ENCODE measurements at regions not wholly inside any gene's neighbourhood (a gene's known extent, or its start where the extent isn't known, plus 50 kb on each side); places are given as distances from the start of the nearest gene placed in this dataset.

DNA sequence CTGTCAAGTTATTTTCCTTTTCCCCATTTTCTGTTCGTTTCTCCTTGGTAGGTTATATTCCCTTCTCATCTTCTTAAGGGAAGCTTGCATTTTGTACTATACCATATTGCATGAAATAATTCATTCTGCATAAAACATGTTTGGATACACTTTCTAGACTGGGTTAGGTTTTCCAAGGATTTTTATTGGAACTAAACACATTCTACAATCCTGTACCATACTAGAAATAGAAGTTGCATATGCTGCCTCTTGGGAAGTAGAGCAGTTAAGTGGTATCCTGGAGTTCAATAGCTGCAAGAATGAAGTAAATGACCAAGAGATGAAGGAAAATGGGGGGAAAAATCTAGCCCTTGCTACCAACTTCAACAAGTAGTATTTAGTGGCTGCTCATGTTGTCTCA is 393.7 kb upstream of the SLIT2 start:
- ChIA-PET POLR2A (no interaction called here), CTCF (no interaction called here), SMC1A (ENCODE audit: uncharacterized antibody, unreplicated experiment) (no interaction called here), RAD21 (ENCODE audit: unreplicated experiment) (no interaction called here)
- intact Hi-C loops (cut with micrococcal nuclease; ENCODE audit: unreplicated experiment) (no loop called here), in situ Hi-C loops (cut with MboI) (no loop called here)
- no peaks in the 10 kb centered on the region for H3K36me3 ChIP-seq (ENCODE audit: control insufficient read depth in 2 of 2, insufficient read depth in 2 of 2, low read length in 1 of 2)
- no peak for FAIRE-seq
- no peak for DNase-seq (ENCODE audit: low read depth, low spot score)
- H2AFZ ChIP-seq (ENCODE audit: control insufficient read depth, low read depth, low read length): no peak overlapping the region
- H3K27me3 ChIP-seq (replicated peaks in 1 of 2; ENCODE audit: control insufficient read depth in 2 of 2, insufficient read depth in 2 of 2, low read length in 1 of 2): no peaks in the 10 kb centered on the region
- no peaks in the 10 kb centered on the region for H4K20me1 ChIP-seq (ENCODE audit: control insufficient read depth, insufficient read depth)
- H3K4me2 ChIP-seq (ENCODE audit: control insufficient read depth, insufficient read depth): no peak overlapping the region
- H3K79me2 ChIP-seq (ENCODE audit: control insufficient read depth, insufficient read depth, low read length): no peaks in the 10 kb centered on the region
- H3K9me3 ChIP-seq (replicated peaks; ENCODE audit: control insufficient read depth, insufficient read depth, low read length): no peaks in the 10 kb centered on the region
- WGBS (ENCODE audit: insufficient coverage, insufficient replicate concordance, low lambda C conversion rate, missing lambda C conversion rate): 0% methylated on average over 1 of the region's 1 CpG
- no peak overlapping the region for H3K9ac ChIP-seq (ENCODE audit: control insufficient read depth, insufficient read depth, low read length)
- H3K4me1 ChIP-seq (ENCODE audit: control insufficient read depth, insufficient read depth, low read length): no peaks in the 10 kb centered on the region
- ATAC-seq: no peak
- no peak overlapping the region for H3K27ac ChIP-seq (ENCODE audit: control insufficient read depth, insufficient read depth)
- no peak overlapping the region for H3K4me3 ChIP-seq
- BruUV-seq (replicated peaks): no TSS peak
- TF ChIP-seq CBX5 (IDR thresholded peaks at IDR 0.05; ENCODE audit: low read depth) (no peak), CHD1 (IDR thresholded peaks at IDR 0.05; ENCODE audit: low read depth, low read length) (no peak), IKZF1 (conservative IDR thresholded peaks at IDR 0.05) (no peak), EZH2 (IDR thresholded peaks at IDR 0.05; ENCODE audit: borderline replicate concordance, control insufficient read depth, low read depth, low read length) (no peak), WRNIP1 (IDR thresholded peaks at IDR 0.05; ENCODE audit: borderline replicate concordance, low read depth, low read length) (no peak), CHD2 (IDR thresholded peaks at IDR 0.05; ENCODE audit: borderline replicate concordance, low read depth, low read length) (no peak)
- TF ChIP-seq, protein P1, sequence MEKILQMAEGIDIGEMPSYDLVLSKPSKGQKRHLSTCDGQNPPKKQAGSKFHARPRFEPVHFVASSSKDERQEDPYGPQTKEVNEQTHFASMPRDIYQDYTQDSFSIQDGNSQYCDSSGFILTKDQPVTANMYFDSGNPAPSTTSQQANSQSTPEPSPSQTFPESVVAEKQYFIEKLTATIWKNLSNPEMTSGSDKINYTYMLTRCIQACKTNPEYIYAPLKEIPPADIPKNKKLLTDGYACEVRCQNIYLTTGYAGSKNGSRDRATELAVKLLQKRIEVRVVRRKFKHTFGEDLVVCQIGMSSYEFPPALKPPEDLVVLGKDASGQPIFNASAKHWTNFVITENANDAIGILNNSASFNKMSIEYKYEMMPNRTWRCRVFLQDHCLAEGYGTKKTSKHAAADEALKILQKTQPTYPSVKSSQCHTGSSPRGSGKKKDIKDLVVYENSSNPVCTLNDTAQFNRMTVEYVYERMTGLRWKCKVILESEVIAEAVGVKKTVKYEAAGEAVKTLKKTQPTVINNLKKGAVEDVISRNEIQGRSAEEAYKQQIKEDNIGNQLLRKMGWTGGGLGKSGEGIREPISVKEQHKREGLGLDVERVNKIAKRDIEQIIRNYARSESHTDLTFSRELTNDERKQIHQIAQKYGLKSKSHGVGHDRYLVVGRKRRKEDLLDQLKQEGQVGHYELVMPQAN (conservative IDR thresholded peaks at IDR 0.05): no peak
- TF ChIP-seq, protein P2, sequence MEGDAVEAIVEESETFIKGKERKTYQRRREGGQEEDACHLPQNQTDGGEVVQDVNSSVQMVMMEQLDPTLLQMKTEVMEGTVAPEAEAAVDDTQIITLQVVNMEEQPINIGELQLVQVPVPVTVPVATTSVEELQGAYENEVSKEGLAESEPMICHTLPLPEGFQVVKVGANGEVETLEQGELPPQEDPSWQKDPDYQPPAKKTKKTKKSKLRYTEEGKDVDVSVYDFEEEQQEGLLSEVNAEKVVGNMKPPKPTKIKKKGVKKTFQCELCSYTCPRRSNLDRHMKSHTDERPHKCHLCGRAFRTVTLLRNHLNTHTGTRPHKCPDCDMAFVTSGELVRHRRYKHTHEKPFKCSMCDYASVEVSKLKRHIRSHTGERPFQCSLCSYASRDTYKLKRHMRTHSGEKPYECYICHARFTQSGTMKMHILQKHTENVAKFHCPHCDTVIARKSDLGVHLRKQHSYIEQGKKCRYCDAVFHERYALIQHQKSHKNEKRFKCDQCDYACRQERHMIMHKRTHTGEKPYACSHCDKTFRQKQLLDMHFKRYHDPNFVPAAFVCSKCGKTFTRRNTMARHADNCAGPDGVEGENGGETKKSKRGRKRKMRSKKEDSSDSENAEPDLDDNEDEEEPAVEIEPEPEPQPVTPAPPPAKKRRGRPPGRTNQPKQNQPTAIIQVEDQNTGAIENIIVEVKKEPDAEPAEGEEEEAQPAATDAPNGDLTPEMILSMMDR (IDR thresholded peaks at IDR 0.05 in 2 of 3, conservative IDR thresholded peaks at IDR 0.05 in 1 of 3; ENCODE audit: control insufficient read depth in 2 of 3, extremely low read depth in 1 of 3, insufficient read depth in 1 of 3, low read depth in 3 of 3, low read length in 3 of 3): no peak
- TF ChIP-seq, protein P3, sequence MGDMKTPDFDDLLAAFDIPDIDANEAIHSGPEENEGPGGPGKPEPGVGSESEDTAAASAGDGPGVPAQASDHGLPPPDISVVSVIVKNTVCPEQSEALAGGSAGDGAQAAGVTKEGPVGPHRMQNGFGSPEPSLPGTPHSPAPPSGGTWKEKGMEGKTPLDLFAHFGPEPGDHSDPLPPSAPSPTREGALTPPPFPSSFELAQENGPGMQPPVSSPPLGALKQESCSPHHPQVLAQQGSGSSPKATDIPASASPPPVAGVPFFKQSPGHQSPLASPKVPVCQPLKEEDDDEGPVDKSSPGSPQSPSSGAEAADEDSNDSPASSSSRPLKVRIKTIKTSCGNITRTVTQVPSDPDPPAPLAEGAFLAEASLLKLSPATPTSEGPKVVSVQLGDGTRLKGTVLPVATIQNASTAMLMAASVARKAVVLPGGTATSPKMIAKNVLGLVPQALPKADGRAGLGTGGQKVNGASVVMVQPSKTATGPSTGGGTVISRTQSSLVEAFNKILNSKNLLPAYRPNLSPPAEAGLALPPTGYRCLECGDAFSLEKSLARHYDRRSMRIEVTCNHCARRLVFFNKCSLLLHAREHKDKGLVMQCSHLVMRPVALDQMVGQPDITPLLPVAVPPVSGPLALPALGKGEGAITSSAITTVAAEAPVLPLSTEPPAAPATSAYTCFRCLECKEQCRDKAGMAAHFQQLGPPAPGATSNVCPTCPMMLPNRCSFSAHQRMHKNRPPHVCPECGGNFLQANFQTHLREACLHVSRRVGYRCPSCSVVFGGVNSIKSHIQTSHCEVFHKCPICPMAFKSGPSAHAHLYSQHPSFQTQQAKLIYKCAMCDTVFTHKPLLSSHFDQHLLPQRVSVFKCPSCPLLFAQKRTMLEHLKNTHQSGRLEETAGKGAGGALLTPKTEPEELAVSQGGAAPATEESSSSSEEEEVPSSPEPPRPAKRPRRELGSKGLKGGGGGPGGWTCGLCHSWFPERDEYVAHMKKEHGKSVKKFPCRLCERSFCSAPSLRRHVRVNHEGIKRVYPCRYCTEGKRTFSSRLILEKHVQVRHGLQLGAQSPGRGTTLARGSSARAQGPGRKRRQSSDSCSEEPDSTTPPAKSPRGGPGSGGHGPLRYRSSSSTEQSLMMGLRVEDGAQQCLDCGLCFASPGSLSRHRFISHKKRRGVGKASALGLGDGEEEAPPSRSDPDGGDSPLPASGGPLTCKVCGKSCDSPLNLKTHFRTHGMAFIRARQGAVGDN (IDR thresholded peaks at IDR 0.05): no peak
- TF ChIP-seq, protein P4, sequence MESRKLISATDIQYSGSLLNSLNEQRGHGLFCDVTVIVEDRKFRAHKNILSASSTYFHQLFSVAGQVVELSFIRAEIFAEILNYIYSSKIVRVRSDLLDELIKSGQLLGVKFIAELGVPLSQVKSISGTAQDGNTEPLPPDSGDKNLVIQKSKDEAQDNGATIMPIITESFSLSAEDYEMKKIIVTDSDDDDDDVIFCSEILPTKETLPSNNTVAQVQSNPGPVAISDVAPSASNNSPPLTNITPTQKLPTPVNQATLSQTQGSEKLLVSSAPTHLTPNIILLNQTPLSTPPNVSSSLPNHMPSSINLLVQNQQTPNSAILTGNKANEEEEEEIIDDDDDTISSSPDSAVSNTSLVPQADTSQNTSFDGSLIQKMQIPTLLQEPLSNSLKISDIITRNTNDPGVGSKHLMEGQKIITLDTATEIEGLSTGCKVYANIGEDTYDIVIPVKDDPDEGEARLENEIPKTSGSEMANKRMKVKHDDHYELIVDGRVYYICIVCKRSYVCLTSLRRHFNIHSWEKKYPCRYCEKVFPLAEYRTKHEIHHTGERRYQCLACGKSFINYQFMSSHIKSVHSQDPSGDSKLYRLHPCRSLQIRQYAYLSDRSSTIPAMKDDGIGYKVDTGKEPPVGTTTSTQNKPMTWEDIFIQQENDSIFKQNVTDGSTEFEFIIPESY (IDR thresholded peaks at IDR 0.05): no peak
- TF ChIP-seq, protein P5, sequence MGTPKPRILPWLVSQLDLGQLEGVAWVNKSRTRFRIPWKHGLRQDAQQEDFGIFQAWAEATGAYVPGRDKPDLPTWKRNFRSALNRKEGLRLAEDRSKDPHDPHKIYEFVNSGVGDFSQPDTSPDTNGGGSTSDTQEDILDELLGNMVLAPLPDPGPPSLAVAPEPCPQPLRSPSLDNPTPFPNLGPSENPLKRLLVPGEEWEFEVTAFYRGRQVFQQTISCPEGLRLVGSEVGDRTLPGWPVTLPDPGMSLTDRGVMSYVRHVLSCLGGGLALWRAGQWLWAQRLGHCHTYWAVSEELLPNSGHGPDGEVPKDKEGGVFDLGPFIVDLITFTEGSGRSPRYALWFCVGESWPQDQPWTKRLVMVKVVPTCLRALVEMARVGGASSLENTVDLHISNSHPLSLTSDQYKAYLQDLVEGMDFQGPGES (IDR thresholded peaks at IDR 0.05): no peak

Data from GM12878 (cell line).